CD14-positive monocyte (primary cell): ENCODE measurements at regions not wholly inside any gene's neighbourhood (a gene's known extent, or its start where the extent isn't known, plus 50 kb on each side); places are given as distances from the start of the nearest gene placed in this dataset.

Source experiments
- DNase-seq, 3 donors: peaks; one replicate each; pipeline ENCODE4 v3.0.0-alpha.2; 2011 to 2022
- H2AFZ ChIP-seq: 2 replicates; pipeline ENCODE4 v1.6.0; 2012; ENCODE audit warnings: mild to moderate bottlenecking, low read depth, low read length, inconsistent platforms; ENCODE audit not compliant: insufficient read depth, poor library complexity, severe bottlenecking
- H3K27ac ChIP-seq, 2 donors: 1 replicate in 1 of 2; 2 replicates in 1 of 2; pipeline ENCODE4 v1.5.1; 2012 to 2013; ENCODE audit warnings: low read length in 2 of 2, control low read depth in 1 of 2, inconsistent platforms in 1 of 2, low read depth in 1 of 2, mild to moderate bottlenecking in 1 of 2
- H3K27me3 ChIP-seq, 2 donors: one replicate each; pipeline versions ENCODE4 v1.6.0 to v1.6.1; 2011 to 2013; ENCODE audit warnings: low read length in 2 of 2; ENCODE audit not compliant: control insufficient read depth in 2 of 2, insufficient read depth in 2 of 2
- H3K36me3 ChIP-seq, 2 donors: replicated peaks in 1 of 2; 1 replicate in 1 of 2; 2 replicates in 1 of 2; pipeline versions ENCODE4 v1.5.1 to v1.6.1; 2012 to 2013; ENCODE audit warnings: low read length in 2 of 2, control low read depth in 1 of 2, inconsistent platforms in 1 of 2, mild to moderate bottlenecking in 1 of 2; ENCODE audit not compliant: insufficient read depth in 2 of 2, control insufficient read depth in 1 of 2
- H3K4me1 ChIP-seq, 2 donors: 1 replicate in 1 of 2; 2 replicates in 1 of 2; pipeline versions ENCODE4 v1.5.1 to v1.6.1; 2012 to 2013; ENCODE audit warnings: low read length in 2 of 2, control low read depth in 1 of 2, inconsistent platforms in 1 of 2, mild to moderate bottlenecking in 1 of 2, moderate library complexity in 1 of 2; ENCODE audit not compliant: insufficient read depth in 2 of 2, control insufficient read depth in 1 of 2
- H3K4me2 ChIP-seq: replicated peaks from 2 replicates; pipeline ENCODE3; 2012; ENCODE audit warnings: low read length, moderate library complexity, mild to moderate bottlenecking; ENCODE audit not compliant: poor library complexity, severe bottlenecking; ENCODE audit errors: extremely low read depth
- H3K4me3 ChIP-seq, 3 experiments: fragments of 200-600 bp in 1 of 3; sonication (generic) in 1 of 3; replicated peaks in 1 of 3; 1 replicate in 2 of 3; 2 replicates in 1 of 3; pipeline ENCODE4 v1.5.1; 2011 to 2013; ENCODE audit warnings: low read length in 3 of 3, mild to moderate bottlenecking in 3 of 3, control low read depth in 2 of 3, low read depth in 2 of 3, inconsistent platforms in 1 of 3, moderate library complexity in 1 of 3
- H3K79me2 ChIP-seq: 2 replicates; pipeline ENCODE4 v1.6.0; 2012; ENCODE audit warnings: mild to moderate bottlenecking, control low read depth, inconsistent platforms, low read length, moderate library complexity; ENCODE audit not compliant: insufficient read depth
- H3K9ac ChIP-seq: 2 replicates; pipeline ENCODE4 v1.6.0; 2017; ENCODE audit warnings: low read length, mild to moderate bottlenecking; ENCODE audit not compliant: insufficient read depth, poor library complexity, severe bottlenecking
- H3K9me3 ChIP-seq, 2 donors: replicated peaks in 1 of 2; 1 replicate in 1 of 2; 2 replicates in 1 of 2; pipeline versions ENCODE4 v1.5.1 to v1.6.1; 2012 to 2013; ENCODE audit warnings: low read length in 2 of 2, control low read depth in 1 of 2; ENCODE audit not compliant: control insufficient read depth in 1 of 2, insufficient read depth in 1 of 2
- H4K20me1 ChIP-seq: 2 replicates; pipeline ENCODE4 v1.6.0; 2012; ENCODE audit warnings: mild to moderate bottlenecking, low read length, control low read depth, moderate library complexity; ENCODE audit not compliant: insufficient read depth
- H3K27ac Mint-ChIP-seq, 7 donors: one replicate each; pipeline ENCODE4 v1.8.0; 2020; ENCODE audit warnings: mild to moderate bottlenecking in 7 of 7, mixed read lengths in 7 of 7, moderate library complexity in 6 of 7, inconsistent platforms in 2 of 7
- H3K27me3 Mint-ChIP-seq, 3 donors: one replicate each; pipeline ENCODE4 v1.8.0; 2021 to 2022; ENCODE audit warnings: low read depth in 3 of 3, mild to moderate bottlenecking in 3 of 3, mixed read lengths in 3 of 3, moderate library complexity in 3 of 3, inconsistent platforms in 1 of 3
- H3K36me3 Mint-ChIP-seq, 2 donors: one replicate each; pipeline ENCODE4 v1.8.0; 2020; ENCODE audit warnings: mixed read lengths in 2 of 2, inconsistent platforms in 1 of 2, mild to moderate bottlenecking in 1 of 2
- H3K4me1 Mint-ChIP-seq: one replicate; pipeline ENCODE4 v1.8.0; 2020; ENCODE audit warnings: mild to moderate bottlenecking, mixed read lengths
- H3K4me3 Mint-ChIP-seq, 2 donors: one replicate each; pipeline ENCODE4 v1.8.0; 2020; ENCODE audit warnings: mild to moderate bottlenecking in 2 of 2, mixed read lengths in 2 of 2, moderate library complexity in 1 of 2
- H3K9me3 Mint-ChIP-seq, 7 donors: one replicate each; pipeline ENCODE4 v1.8.0; 2020 to 2022; ENCODE audit warnings: mixed read lengths in 7 of 7, mild to moderate bottlenecking in 6 of 7, moderate library complexity in 6 of 7, inconsistent platforms in 2 of 7
- CTCF ChIP-seq: fragments of 200-600 bp; IDR thresholded peaks from one replicate; pipeline ENCODE4 v1.8.0; 2022; ENCODE audit warnings: antibody characterized with exemption, mild to moderate bottlenecking
- WGBS: methylation state at CpG from one replicate; pipeline ENCODE4 v1.1.5; 2013; ENCODE audit warnings: missing lambda C conversion rate; ENCODE audit not compliant: insufficient coverage; 5-methylcytosine and 5-hydroxymethylcytosine counted together
- intact Hi-C, 2 donors: fragments of 100-400 bp; cut with micrococcal nuclease; formaldehyde crosslinking; loops; one replicate each; pipeline versions ENCODE4 v1.15.0 to v1.15.1; 2023

- H3K36me3 Mint-ChIP-seq, result no peaks in the 10 kb centered on the region
- intact Hi-C loops, result no loop called here
- Histone ChIP-seq H3K27me3 (no peaks in the 10 kb centered on the region), H4K20me1 (no peaks in the 10 kb centered on the region), H2AFZ (no peak overlapping the region), H3K79me2 (no peaks in the 10 kb centered on the region), H3K36me3 (no peaks in the 10 kb centered on the region), H3K4me3 (no peak overlapping the region), H3K4me2 (no peak overlapping the region), H3K9ac (no peak overlapping the region), H3K27ac (no peak overlapping the region), H3K9me3 (no peaks in the 10 kb centered on the region), H3K4me1 (no peaks in the 10 kb centered on the region)
- no peaks in the 10 kb centered on the region for H3K9me3 Mint-ChIP-seq
- no peak overlapping the region for H3K4me3 Mint-ChIP-seq
- WGBS, result 72% methylated on average over 4 of the region's 4 CpGs
- no peaks in the 10 kb centered on the region for H3K4me1 Mint-ChIP-seq
- peaks cover 5 to 16% (median 12%) of the 10 kb centered on the region in 3 donors for H3K27me3 Mint-ChIP-seq
- TF ChIP-seq CTCF, result no peak
- no peak for DNase-seq
- no peak overlapping the region for H3K27ac Mint-ChIP-seq
Measured at GRCh38 chr22:49063545-49063890, 764.2 kb downstream of the BRD1 start.

- Histone ChIP-seq H3K4me2 (no peak overlapping the region), H3K4me3 (no peak overlapping the region), H3K36me3 (no peaks in the 10 kb centered on the region), H3K9me3 (no peaks in the 10 kb centered on the region), H2AFZ (no peak overlapping the region), H3K27ac (no peak overlapping the region), H3K4me1 (no peaks in the 10 kb centered on the region), H4K20me1 (no peaks in the 10 kb centered on the region), H3K79me2 (no peaks in the 10 kb centered on the region), H3K9ac (no peak overlapping the region), H3K27me3 (no peaks in the 10 kb centered on the region)
- no peaks in the 10 kb centered on the region for H3K4me1 Mint-ChIP-seq
- WGBS, result 49% methylated on average over 8 of the region's 12 CpGs
- H3K27me3 Mint-ChIP-seq, result peaks cover 5 to 16% (median 12%) of the 10 kb centered on the region in 3 donors
- no peaks in the 10 kb centered on the region for H3K36me3 Mint-ChIP-seq
- DNase-seq, result no peak
- H3K27ac Mint-ChIP-seq, result no peak overlapping the region
- intact Hi-C loops, result no loop called here
- H3K4me3 Mint-ChIP-seq, result no peak overlapping the region
- H3K9me3 Mint-ChIP-seq, result no peaks in the 10 kb centered on the region
- no peak for TF ChIP-seq CTCF
Measured at GRCh38 chr22:49062802-49063544, 764.7 kb downstream of the BRD1 start.
